Stomach (tissue), 4 donors: ENCODE measurements at regions not wholly inside any gene's neighbourhood (a gene's known extent, or its start where the extent isn't known, plus 50 kb on each side); places are given as distances from the start of the nearest gene placed in this dataset.

ENCODE experiments used
- POLR2A ChIP-seq, 4 donors: fragments of 450-650 bp; IDR thresholded peaks; one replicate each; pipeline ENCODE4 v1.6.1; 2016; ENCODE audit warnings: antibody characterized with exemption in 4 of 4, control low read depth in 2 of 4, mild to moderate bottlenecking in 1 of 4, moderate library complexity in 1 of 4
- POLR2AphosphoS5 ChIP-seq, 3 donors: sonication (generic); formaldehyde crosslinking; IDR thresholded peaks; one replicate each; pipeline ENCODE4 v1.6.1; 2016; ENCODE audit warnings: antibody characterized with exemption in 3 of 3
- TF ChIP-seq, protein P1 (sequence below), 7 experiments: fragments of 450-650 bp in 4 of 7; fragments of 200-600 bp in 3 of 7; sonication (generic) in 3 of 7; IDR thresholded peaks; one replicate each; pipeline ENCODE4 v1.5.1; 2016 to 2019; ENCODE audit warnings: antibody characterized with exemption in 7 of 7, control low read depth in 2 of 7, mild to moderate bottlenecking in 1 of 7

GRCh38 chr12:131363841-131364495, 346.9 kb upstream of the SFSWAP start:
- TF ChIP-seq, protein P1, sequence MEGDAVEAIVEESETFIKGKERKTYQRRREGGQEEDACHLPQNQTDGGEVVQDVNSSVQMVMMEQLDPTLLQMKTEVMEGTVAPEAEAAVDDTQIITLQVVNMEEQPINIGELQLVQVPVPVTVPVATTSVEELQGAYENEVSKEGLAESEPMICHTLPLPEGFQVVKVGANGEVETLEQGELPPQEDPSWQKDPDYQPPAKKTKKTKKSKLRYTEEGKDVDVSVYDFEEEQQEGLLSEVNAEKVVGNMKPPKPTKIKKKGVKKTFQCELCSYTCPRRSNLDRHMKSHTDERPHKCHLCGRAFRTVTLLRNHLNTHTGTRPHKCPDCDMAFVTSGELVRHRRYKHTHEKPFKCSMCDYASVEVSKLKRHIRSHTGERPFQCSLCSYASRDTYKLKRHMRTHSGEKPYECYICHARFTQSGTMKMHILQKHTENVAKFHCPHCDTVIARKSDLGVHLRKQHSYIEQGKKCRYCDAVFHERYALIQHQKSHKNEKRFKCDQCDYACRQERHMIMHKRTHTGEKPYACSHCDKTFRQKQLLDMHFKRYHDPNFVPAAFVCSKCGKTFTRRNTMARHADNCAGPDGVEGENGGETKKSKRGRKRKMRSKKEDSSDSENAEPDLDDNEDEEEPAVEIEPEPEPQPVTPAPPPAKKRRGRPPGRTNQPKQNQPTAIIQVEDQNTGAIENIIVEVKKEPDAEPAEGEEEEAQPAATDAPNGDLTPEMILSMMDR (IDR thresholded peaks at IDR 0.05) = no peak
- TF ChIP-seq POLR2AphosphoS5 (IDR thresholded peaks at IDR 0.05) (no peak), POLR2A (IDR thresholded peaks at IDR 0.05) (no peak)
